GM18858 (cell line): ENCODE measurements at regions not wholly inside any gene's neighbourhood (a gene's known extent, or its start where the extent isn't known, plus 50 kb on each side); places are given as distances from the start of the nearest gene placed in this dataset.
"Not testable (repeated sequence)": the region's sequence is repeated elsewhere in the genome, so short reads cannot be mapped to it uniquely, and the experiment has no call there.

Experiments
- ATAC-seq: cut with Tn5 transposase; IDR thresholded peaks from one replicate; pipeline ENCODE4 v1.9.1; 2021; ENCODE audit not compliant: unreplicated experiment

DNA sequence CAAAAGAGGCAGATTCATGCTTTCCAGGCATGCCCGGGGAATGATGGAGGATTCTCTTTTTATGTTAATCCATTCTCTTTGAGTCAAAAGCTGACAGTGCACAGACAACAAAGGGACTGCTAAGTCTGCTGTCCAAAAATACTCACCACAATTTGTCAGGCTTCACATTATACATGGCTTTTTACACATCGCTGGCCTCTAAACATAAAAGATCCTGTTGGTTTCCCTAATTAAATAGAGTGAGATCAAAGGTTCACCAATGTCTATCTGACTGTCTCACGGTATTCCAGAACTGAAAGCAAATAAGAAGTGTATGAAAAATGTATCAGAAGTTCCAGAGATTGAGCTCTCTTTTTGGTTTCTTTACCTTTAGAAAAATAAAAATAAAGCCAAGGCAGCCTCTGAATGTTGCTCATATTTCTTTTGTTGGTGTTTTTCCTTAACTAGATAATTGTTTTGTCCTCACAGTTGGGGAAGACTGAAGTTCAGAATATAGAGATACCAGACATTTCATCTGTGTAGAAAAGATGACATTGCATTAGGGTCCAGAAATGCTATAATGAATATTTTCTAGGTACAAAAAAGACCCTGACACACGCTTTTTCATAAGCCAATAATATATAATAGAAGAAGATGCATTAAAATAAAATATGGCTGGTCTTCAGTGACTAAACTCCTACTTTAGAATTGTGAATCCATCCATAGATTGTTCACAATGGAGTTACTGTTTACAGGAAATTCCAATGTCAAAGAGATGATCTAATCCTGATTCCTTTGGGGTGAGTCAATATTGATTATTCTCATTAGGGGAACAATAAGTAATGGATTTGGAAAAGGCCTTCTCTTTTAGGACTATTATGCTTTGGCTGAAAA lies 688.2 kb upstream of the CDH6 start:
- ATAC-seq, result no peak

DNA sequence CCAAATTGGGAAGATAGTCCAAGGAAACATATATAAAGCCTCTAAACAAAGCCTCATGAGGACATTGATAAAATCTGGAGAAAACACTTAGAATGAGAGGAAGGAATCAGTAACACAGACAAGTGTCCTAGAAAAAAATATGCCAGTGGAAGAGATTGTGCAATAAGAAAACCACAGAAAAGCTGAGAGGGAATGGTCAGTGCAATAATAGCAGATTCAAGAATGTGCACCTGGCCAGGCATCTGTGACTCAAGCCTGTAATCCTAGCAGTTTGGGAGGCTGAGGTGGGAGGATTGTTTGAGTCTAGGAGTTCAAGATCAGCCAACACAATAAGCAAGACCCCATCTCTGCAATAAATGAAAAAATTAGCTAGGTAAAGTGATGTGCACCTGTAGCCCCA lies 691.2 kb upstream of the CDH6 start:
- ATAC-seq, result no peak

DNA sequence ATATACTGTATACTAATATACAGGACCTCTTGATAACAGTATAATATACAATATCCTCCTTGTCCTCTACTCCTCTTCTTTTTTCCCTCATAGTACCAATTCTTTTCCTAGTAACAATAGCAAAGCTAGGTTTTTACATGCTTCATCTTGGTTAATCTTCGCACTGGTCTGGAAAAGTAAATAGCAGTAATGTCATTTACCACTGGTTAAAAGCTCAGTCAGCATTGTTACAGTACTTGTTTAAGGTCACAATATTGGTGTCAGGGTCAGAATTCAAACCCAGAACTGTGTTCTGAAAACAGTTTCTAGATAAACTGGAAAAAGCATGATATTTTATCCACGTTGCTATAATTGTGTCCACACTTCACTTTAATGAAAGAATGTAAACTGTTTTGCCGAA lies 692.4 kb upstream of the CDH6 start:
- ATAC-seq, result no peak

GRCh38 chr5:30500513-30500912 lies 693.0 kb upstream of the CDH6 start:
- no peak for ATAC-seq

DNA sequence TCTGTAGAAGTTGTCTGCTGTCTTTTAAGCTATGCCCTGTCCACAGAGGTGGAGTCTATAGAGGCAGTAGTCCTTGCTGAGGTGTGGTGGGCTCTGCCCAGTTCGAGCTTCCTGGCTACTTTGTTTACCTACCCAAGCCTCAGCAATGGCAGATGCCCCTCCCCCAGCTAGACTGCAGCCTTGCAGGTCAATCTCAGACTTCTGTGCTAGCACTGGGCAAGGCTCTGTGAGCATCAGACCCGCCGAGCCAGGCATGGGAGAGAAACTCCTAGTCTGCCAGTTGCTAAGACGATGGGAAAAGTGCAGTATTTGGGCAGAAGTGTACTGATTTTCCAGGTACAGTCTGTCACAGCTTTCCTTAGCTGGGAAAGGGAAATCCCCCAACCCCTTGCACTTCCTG lies 694.1 kb upstream of the CDH6 start:
- no peak for ATAC-seq

- ATAC-seq, result no peak
Observed at GRCh38 chr5:30498972-30499371, 694.5 kb upstream of the CDH6 start.

DNA sequence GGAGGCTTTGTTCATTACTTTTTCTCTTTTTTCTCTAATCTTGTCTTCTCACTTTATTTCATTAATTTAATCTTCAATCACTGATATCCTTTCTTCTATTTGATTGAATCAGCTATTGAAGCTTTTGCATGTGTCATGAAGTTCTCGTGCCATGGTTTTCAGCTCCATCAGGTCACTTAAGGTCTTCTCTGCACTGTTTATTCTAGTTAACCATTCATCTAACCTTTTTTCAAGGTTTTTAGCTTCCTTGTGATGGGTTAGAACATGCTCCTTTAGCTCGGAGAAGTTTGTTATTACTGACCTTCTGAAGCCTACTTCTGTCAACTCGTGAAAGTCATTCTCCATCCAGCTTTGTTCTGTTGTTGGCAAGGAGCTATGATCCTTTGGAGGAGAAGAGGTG lies 695.0 kb upstream of the CDH6 start:
- not testable (repeated sequence) for ATAC-seq

DNA sequence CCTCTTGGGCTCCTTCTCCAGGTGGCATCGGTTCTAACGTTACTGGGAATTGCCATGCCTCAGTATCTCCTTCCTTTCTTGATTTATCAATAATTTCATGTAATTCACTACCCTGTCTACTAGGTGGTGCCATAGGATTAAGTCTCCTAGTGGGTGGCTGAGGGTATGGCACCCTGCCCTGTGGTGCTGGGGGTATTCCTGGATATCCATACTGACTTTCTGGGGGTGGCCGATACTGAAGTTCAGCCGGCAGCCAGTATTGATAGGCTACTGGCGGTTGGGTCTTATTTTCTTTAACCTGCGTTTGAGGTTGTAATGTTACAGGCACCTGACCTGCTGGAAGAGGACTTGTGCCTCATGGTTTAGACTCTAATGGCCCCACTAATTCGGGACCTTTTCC lies 699.4 kb upstream of the CDH6 start:
- ATAC-seq, result not testable (repeated sequence)

DNA sequence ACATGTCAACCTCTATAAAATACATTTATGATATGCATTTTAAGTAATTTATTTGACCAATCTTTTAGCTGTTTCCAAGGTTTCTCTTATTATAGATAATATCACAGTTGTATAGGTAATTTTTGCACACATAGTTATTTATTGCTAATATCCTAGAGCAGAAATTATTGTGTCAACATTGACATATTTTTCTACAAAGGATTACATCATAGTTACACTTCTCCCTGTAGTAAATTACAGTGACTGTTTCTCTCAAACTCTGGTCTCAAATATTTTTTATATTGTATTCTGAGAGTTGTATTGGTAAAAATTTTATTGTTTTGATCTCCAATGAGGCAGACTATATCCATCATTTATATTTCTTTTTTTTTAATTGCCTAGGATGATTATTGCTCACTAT lies 714.4 kb upstream of the CDH6 start:
- ATAC-seq, result no peak

DNA sequence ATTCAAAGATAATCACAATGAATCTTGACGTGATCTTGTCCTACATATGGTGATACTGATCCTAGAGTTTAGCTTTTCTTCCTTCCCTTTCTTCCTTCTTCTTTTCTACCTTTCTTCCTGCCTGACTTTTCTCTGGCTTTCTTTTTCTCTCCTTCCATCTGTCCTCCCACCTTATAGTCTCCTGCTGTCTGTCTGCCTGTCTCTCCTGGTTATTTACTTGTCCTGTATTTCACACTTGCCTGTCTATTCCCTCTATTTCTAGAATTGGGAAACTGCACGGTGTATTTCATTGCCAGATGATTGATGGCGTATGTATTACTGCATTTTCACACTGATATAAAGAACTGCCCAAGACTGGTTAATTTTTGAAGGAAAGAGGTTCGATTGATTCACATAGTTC lies 718.1 kb upstream of the CDH6 start:
- ATAC-seq, result no peak

DNA sequence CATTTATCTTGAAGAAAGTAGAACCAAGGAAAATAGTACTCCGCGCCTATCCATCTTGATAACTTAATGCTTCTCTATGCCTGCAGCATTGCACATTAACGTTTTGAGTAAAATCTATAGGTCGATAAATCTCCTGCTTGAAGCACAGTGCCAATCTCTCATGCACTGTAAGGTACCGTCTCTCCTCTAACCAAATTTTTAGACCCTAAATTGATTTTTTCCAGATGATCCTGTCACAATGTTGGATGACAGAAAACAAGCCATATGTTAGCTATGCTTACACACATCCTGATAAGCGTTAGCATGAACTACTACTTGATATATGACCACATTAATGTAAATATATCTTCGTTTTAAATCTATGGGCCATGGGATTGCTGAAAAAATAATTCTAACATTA lies 723.8 kb upstream of the CDH6 start:
- no peak for ATAC-seq

- ATAC-seq, result no peak
Observed at GRCh38 chr5:30458681-30459080, 734.8 kb upstream of the CDH6 start.

DNA sequence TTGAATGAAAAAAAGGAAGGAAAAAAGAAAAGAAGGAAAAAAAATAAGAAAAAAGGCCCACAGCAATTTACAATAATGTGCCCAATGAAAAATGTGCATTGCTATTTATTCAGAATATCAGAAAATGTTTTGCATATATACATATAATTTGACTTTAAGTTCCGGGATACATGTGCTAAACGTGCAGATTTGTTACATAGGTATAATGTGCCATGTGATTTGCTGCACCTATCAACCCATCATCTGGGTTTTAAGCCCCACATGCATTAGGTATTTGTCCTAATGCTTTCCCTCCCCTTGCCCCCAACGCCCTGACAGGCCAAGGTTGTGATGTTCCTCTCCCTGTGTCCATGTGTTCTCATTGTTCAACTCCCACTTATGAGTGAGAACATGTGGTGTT lies 738.0 kb upstream of the CDH6 start:
- ATAC-seq, result not testable (repeated sequence)

DNA sequence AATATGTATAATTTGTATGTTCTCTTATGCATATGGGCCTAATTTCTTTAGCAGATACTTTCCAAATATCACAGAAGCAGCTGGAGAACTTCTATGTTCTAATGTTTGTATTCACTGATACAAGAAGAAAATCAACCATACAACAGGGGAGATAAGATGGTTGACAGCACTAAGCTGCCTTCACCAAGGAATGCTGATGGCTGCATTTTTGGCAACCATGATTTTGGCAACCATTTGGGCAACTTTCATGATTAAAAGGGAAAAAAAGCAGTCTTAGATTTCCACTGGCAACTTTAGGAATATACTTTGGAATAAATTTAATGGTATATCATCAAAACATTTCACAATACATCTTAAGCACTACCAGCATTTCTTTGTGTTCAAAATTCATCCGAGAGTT lies 740.3 kb upstream of the CDH6 start:
- no peak for ATAC-seq

GRCh38 chr5:30450153-30450552 lies 743.3 kb upstream of the CDH6 start:
- no peak for ATAC-seq

DNA sequence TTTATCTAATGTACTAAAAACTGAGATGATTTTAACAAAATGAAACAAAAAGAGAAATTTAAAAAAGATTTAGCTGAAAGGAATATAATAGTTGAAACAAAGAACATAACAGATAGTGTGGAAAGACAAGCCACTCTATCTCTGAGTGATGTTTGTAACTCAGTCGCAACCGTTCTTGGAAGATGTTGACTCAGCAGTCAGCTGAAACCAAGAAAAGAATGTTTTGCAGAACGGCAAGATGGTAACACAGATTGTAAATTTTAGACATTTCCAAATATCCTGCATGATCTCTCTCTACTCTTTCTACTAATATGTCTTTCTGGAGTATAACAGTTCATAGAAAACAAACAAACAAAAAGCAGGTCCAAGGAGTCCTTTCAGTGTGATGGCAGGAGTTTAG lies 746.1 kb upstream of the CDH6 start:
- ATAC-seq, result no peak

GRCh38 chr5:30446456-30446855 lies 747.0 kb upstream of the CDH6 start:
- no peak for ATAC-seq

- no peak for ATAC-seq
Observed at GRCh38 chr5:30438785-30439184, 754.7 kb upstream of the CDH6 start.

- ATAC-seq, result no peak
Observed at GRCh38 chr5:30436691-30437090, 756.8 kb upstream of the CDH6 start.

DNA sequence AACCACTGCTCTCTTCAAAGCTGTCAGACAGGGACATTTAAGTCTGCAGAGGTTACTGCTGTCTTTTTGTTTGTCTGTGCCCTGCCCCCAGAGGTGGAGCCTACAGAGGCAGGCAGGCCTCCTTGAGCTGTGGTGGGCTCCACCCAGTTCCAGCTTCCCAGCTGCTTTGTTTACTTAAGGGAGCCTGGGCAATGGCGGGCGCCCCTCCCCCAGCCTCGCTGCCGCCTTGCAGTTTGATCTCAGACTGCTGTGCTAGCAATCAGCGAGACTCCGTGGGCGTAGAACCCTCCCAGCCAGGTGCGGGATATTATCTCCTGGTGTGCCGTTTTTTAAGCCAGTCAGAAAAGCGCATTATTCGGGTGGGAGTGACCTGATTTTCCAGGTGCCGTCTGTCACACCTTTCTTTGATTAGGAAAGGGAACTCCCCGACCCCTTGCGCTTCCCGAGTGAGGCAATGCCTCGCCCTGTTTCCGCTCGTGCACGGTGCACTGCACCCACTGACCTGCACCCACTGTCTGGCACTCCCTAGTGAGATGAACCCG lies 764.5 kb upstream of the CDH6 start:
- not testable (repeated sequence) for ATAC-seq

- no peak for ATAC-seq
Observed at GRCh38 chr5:30414078-30414477, 779.4 kb upstream of the CDH6 start.

GRCh38 chr5:30413540-30413939 lies 779.9 kb upstream of the CDH6 start:
- no peak for ATAC-seq

DNA sequence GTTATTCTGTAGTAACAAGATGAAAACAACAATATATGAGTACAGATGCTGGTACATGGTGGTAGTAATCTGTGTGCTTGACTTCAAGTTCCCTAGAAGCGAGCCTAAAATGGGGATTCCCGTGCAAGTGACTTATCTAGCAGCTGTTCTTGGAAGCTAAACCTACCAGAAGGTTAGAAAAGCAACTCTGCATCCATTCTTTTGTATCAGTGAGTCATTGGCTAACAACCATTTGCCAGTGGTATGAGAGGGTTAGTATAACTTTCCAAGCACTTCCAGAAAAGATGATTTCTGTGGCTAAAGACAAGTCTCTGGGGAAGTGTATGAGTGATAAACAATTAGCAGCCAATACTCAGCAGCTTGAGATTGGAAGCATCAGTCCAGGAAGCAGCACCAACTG lies 787.7 kb upstream of the CDH6 start:
- no peak for ATAC-seq
